GM12875 (cell line): ENCODE measurements at regions not wholly inside any gene's neighbourhood (a gene's known extent, or its start where the extent isn't known, plus 50 kb on each side); places are given as distances from the start of the nearest gene placed in this dataset.

ENCODE experiments used
- H3K4me3 ChIP-seq: one replicate; pipeline ENCODE4 v1.5.1; 2011; ENCODE audit warnings: low read depth, low read length, control low read depth
- TF ChIP-seq, protein P1 (sequence below): IDR thresholded peaks from 2 replicates; pipeline ENCODE4 v1.5.1; 2011; ENCODE audit warnings: low read depth, mild to moderate bottlenecking, control low read depth, inconsistent platforms, low read length, moderate library complexity, borderline replicate concordance; ENCODE audit not compliant: insufficient read depth

DNA sequence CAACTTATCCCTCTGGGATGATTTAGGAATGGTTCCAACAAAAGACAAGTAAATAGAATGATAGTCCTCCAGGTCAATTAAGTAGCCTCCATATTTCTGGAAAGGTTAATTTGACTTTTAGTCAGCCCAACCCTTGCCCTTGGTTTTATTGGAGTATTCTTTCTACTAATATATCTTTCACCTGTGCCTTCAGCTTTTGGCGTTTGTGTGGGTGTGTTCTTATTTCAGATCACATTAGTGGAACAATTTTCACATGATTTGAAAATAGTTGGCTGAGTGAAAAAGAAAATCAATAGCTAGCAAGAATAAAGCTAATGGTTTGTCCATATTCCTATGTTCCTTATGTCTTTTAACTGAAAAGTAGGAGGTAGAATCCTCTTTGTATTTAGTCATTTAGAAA, 239.6 kb upstream of the SGK1 start:
- TF ChIP-seq, protein P1, sequence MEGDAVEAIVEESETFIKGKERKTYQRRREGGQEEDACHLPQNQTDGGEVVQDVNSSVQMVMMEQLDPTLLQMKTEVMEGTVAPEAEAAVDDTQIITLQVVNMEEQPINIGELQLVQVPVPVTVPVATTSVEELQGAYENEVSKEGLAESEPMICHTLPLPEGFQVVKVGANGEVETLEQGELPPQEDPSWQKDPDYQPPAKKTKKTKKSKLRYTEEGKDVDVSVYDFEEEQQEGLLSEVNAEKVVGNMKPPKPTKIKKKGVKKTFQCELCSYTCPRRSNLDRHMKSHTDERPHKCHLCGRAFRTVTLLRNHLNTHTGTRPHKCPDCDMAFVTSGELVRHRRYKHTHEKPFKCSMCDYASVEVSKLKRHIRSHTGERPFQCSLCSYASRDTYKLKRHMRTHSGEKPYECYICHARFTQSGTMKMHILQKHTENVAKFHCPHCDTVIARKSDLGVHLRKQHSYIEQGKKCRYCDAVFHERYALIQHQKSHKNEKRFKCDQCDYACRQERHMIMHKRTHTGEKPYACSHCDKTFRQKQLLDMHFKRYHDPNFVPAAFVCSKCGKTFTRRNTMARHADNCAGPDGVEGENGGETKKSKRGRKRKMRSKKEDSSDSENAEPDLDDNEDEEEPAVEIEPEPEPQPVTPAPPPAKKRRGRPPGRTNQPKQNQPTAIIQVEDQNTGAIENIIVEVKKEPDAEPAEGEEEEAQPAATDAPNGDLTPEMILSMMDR = no peak
- H3K4me3 ChIP-seq = no peak overlapping the region

- TF ChIP-seq, protein P1 = no peak
- H3K4me3 ChIP-seq = no peak overlapping the region
These were observed 237.8 kb upstream of the SGK1 start for GRCh38 chr6:134555672-134556071.

GRCh38 chr6:134553936-134554335, 236.0 kb upstream of the SGK1 start:
- TF ChIP-seq, protein P1 = no peak

DNA sequence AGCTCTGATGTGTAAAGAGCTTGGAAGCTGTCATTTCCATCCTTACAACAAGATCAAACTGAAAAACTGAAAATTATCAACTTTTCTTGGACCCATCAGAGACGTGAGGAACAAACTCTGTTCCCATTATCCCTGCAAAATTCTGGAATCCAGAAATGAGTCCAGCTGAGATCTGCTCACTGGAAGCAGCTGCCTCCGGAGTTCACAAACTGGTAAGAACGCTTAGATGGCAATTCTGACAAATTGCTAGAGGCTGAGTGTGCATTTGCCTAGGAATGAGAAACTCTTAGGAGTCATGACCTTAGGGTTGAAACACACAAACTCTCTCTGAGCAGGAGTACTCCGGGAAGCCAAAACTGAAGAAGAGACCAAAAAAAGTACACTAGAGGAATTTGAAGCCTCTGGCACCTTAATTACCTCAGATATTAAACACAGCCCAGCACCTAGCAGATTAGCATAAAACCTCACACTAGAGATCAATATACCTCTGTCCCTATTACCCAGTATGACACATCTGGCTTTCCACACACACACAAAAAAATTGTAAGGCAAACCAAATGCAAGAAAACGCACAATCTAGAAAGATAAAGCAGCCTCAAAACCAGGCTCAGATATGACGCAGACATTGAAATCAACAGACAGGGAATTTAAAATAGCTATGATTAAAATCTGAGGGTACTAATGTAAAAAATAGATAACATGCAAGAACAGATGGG, 233.5 kb upstream of the SGK1 start:
- H3K4me3 ChIP-seq = no peak overlapping the region
- TF ChIP-seq, protein P1 = no peak

More at GRCh38 chr6:134553936-134554335, 236.0 kb upstream of the SGK1 start:
- no peak overlapping the region for H3K4me3 ChIP-seq

GRCh38 chr6:134550604-134551003, 232.7 kb upstream of the SGK1 start:
- H3K4me3 ChIP-seq = no peak overlapping the region
- TF ChIP-seq, protein P1 = no peak

DNA sequence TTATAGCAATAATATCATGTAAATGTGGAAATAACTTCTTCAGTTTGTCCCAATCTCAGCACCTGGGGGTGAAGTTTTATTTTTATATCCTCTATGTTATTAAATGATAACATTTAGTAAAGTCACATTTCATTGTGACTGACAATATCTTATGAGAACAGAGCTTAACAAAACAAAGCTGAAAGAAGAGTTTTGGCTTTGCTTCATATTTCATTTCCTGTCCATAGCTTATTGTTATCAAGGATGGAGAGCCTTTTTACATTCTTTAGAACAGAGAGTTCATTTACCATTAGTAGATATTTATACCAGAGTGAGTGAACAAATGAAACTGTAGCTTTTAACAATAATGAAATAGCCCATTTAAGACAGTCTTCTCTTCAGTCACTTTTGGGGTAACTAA, 231.9 kb upstream of the SGK1 start:
- TF ChIP-seq, protein P1 = no peak
- H3K4me3 ChIP-seq = no peak overlapping the region

- TF ChIP-seq, protein P1 = no peak
- no peak overlapping the region for H3K4me3 ChIP-seq
These were observed 229.2 kb upstream of the SGK1 start for GRCh38 chr6:134546962-134547645.
